RPMI8226 (cell line): ENCODE measurements at regions not wholly inside any gene's neighbourhood (a gene's known extent, or its start where the extent isn't known, plus 50 kb on each side); places are given as distances from the start of the nearest gene placed in this dataset.

Experiments
- DNase-seq: peaks from one replicate; pipeline ENCODE4 v3.0.0-alpha.2; 2015

- no peak for DNase-seq
Measured at GRCh38 chr1:184329245-184329953, 57.4 kb upstream of the C1orf21 start.

GRCh38 chr1:184329962-184330868 lies 56.6 kb upstream of the C1orf21 start:
- DNase-seq: no peak

DNA sequence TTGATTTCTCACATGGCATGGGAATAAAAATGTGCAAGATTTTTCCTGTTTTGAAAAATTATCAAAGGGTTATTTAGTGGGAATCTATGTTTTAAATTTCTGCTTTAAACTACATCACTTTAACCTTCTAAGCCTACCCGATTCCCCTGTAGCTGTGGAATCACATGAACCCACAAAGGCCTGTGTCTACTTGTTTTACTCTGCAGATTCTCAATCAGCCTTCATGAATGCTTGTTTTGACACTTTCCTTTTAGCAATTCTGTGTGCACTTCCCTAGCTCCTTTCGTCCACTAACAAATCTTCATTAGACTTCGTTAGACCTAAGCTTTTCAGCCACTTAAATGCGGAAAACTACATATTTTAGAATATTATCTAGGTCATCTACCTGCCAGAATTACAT lies 56.0 kb upstream of the C1orf21 start:
- DNase-seq: no peak
